ENCODE measurements at regions not wholly inside any gene's neighbourhood (a gene's known extent, or its start where the extent isn't known, plus 50 kb on each side); places are given as distances from the start of the nearest gene placed in this dataset.

- TF ChIP-seq POLR2A (IDR thresholded peaks at IDR 0.05; ENCODE audit: low read depth, low read length) (no peak), TAF1 (IDR thresholded peaks at IDR 0.05; ENCODE audit: borderline replicate concordance, low read depth, low read length) (no peak), POLR2AphosphoS5 (IDR thresholded peaks at IDR 0.05; ENCODE audit: low read depth, low read length) (no peak)
These were observed 1746.4 kb upstream of the PCDH7 start for GRCh38 chr4:28973587-28974350.
